GM12874 (cell line): ENCODE measurements at regions not wholly inside any gene's neighbourhood (a gene's known extent, or its start where the extent isn't known, plus 50 kb on each side); places are given as distances from the start of the nearest gene placed in this dataset.

ENCODE experiments used
- CTCF ChIP-seq: IDR thresholded peaks from 2 replicates; pipeline ENCODE4 v1.5.1; 2011; ENCODE audit warnings: low read depth, mild to moderate bottlenecking, control low read depth, low read length, moderate library complexity; ENCODE audit not compliant: insufficient read depth

- TF ChIP-seq CTCF, result no peak
These were observed 173.6 kb downstream of the CDC5L start for GRCh38 chr6:44561060-44561623.

- no peak for TF ChIP-seq CTCF
These were observed 174.5 kb downstream of the CDC5L start for GRCh38 chr6:44561832-44562665.

DNA sequence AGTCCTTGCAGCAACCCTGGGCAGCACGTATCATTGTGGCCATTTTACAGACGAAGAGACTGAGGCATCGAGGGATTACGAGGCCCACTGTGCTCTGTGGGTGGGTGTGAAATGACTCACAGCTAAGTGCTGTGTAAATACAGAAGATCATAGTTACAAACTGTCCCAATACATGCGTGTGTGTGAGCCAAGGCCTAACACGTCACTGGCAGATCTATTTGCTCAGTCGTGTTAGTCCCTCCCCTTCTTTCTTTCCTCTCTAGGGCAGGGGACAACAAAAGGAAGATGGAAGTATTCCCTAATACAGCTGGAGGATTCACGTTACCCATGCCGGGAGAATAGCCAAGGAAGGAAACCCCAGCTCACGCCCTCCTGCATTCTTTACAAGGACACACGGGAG lies 175.9 kb downstream of the CDC5L start:
- no peak for TF ChIP-seq CTCF

DNA sequence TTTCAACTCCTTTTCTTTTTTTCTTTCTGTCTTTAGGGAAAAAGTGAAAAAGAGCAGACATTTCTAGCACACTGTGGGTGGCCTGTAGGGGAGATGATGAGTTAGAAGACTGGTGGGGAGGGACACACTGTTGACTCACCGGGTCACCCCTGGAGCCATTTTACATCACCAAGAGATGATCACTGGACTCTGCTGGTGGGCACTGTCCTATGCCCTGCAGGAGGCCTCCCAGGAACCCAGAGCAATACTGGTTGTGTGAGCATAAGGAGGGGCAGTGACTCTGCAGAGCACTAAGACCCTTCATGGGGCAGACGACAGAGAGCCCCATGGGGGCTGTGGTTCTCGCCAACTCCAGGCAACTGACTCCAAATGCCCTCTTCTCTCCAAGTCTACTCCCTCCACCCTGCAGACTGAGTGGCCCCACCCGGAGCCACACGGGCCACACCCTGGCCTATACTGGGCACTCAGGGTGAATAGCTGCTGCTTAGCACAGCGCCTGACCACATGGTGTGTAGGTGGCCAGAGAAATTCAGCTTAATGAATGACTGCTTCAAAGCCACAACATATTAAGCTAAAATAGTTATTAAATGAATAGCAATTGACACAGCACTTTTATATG lies 177.5 kb downstream of the CDC5L start:
- TF ChIP-seq CTCF, result no peak

DNA sequence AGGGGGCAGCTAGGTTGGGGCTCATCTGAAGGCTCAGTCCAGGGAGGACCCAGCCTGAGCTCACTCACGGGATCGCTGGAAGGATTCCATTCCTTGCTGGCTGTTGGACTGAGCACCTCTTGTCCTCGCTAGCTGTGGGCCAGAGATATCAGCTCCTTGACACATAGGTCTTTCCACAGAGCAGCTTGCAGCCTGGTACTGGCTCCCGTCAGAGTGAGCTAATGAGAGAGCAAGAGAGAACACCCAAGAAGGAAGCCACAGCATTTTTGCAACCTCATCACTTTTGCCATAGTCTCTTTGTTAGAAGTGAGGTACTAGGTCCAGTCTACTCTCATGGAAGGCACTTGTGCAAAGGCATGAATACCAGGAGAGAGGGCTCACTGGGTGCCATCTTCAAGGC lies 179.9 kb downstream of the CDC5L start:
- no peak for TF ChIP-seq CTCF

DNA sequence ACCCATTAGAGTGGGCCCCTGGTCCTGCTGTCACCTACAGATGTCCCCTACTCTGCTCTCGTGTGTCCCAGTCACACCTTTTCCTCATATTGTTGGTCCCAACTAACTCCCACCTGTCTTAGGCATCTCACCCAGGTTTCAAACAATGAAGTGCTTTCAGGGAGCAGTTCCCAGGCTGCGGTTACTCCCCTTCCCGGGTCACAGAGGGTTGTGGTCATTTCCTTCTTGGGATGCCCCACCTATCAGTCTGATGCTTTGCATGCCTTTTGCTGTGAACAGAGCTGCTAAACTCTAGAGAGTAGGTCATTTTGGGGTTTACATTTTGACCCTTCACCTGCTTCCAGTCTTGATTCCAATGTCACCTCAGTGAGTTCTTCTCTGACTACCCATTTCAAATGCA lies 181.6 kb downstream of the CDC5L start:
- TF ChIP-seq CTCF, result no peak

- no peak for TF ChIP-seq CTCF
These were observed 182.5 kb downstream of the CDC5L start for GRCh38 chr6:44569931-44570385.
